HL-60 (cell line): ENCODE measurements at regions not wholly inside any gene's neighbourhood (a gene's known extent, or its start where the extent isn't known, plus 50 kb on each side); places are given as distances from the start of the nearest gene placed in this dataset.

ENCODE experiments used
- GABPA ChIP-seq: IDR thresholded peaks from 2 replicates; pipeline ENCODE4 v1.6.1; 2012; ENCODE audit warnings: low read depth
- POLR2AphosphoS5 ChIP-seq: IDR thresholded peaks from 2 replicates; pipeline ENCODE4 v1.6.1; 2012; ENCODE audit warnings: low read depth
- TF ChIP-seq, protein P1 (sequence below): IDR thresholded peaks from one replicate; pipeline ENCODE4 v1.5.1; 2011; ENCODE audit warnings: low read length, control low read depth, inconsistent platforms; ENCODE audit not compliant: insufficient read depth
- TF ChIP-seq, protein P2 (sequence below): IDR thresholded peaks from 2 replicates; pipeline ENCODE4 v1.6.1; 2012; ENCODE audit warnings: low read depth; ENCODE audit not compliant: insufficient replicate concordance

DNA sequence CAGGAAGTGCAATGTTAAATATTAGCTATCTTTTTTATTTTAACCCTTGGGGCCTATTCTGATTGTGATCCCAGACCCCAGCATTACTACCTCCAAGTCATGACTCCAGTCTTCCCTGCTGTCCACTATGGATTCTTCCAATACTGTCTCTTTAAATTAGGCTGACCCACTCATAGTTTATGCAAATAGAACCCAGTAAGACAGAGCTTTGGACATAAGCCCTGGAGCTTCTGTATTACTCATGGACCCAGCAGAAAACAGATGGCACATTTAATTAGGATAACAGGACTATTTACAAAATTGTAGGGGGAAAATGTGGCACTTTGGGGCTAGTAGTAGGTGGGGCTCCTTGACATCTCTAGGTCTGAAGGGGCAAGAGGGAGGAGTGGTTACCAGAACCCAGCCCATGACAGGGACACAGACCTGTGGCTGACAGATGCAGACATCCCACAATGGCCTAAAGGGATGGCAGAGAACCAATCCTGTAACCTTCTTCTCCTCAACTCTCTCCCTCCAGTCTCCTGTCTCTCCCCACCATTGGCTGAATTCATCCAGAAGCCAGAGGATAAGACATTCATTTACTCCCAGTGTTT lies 233.5 kb downstream of the OMA1 start:
- TF ChIP-seq POLR2AphosphoS5 (no peak), GABPA (no peak)
- TF ChIP-seq, protein P1, sequence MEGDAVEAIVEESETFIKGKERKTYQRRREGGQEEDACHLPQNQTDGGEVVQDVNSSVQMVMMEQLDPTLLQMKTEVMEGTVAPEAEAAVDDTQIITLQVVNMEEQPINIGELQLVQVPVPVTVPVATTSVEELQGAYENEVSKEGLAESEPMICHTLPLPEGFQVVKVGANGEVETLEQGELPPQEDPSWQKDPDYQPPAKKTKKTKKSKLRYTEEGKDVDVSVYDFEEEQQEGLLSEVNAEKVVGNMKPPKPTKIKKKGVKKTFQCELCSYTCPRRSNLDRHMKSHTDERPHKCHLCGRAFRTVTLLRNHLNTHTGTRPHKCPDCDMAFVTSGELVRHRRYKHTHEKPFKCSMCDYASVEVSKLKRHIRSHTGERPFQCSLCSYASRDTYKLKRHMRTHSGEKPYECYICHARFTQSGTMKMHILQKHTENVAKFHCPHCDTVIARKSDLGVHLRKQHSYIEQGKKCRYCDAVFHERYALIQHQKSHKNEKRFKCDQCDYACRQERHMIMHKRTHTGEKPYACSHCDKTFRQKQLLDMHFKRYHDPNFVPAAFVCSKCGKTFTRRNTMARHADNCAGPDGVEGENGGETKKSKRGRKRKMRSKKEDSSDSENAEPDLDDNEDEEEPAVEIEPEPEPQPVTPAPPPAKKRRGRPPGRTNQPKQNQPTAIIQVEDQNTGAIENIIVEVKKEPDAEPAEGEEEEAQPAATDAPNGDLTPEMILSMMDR: no peak
- TF ChIP-seq, protein P2, sequence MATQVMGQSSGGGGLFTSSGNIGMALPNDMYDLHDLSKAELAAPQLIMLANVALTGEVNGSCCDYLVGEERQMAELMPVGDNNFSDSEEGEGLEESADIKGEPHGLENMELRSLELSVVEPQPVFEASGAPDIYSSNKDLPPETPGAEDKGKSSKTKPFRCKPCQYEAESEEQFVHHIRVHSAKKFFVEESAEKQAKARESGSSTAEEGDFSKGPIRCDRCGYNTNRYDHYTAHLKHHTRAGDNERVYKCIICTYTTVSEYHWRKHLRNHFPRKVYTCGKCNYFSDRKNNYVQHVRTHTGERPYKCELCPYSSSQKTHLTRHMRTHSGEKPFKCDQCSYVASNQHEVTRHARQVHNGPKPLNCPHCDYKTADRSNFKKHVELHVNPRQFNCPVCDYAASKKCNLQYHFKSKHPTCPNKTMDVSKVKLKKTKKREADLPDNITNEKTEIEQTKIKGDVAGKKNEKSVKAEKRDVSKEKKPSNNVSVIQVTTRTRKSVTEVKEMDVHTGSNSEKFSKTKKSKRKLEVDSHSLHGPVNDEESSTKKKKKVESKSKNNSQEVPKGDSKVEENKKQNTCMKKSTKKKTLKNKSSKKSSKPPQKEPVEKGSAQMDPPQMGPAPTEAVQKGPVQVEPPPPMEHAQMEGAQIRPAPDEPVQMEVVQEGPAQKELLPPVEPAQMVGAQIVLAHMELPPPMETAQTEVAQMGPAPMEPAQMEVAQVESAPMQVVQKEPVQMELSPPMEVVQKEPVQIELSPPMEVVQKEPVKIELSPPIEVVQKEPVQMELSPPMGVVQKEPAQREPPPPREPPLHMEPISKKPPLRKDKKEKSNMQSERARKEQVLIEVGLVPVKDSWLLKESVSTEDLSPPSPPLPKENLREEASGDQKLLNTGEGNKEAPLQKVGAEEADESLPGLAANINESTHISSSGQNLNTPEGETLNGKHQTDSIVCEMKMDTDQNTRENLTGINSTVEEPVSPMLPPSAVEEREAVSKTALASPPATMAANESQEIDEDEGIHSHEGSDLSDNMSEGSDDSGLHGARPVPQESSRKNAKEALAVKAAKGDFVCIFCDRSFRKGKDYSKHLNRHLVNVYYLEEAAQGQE: no peak
